Esophagus muscularis mucosa (tissue), 3 donors: ENCODE measurements at regions not wholly inside any gene's neighbourhood (a gene's known extent, or its start where the extent isn't known, plus 50 kb on each side); places are given as distances from the start of the nearest gene placed in this dataset.

Experiments used
- CTCF ChIP-seq, 3 experiments: fragments of 200-600 bp in 2 of 3; fragments of 450-650 bp in 1 of 3; sonication (generic) in 2 of 3; IDR thresholded peaks; one replicate each; pipeline ENCODE4 v1.5.1; 2017 to 2019; ENCODE audit warnings: antibody characterized with exemption in 3 of 3, mild to moderate bottlenecking in 2 of 3, moderate library complexity in 1 of 3
- POLR2A ChIP-seq: fragments of 450-650 bp; IDR thresholded peaks from one replicate; pipeline ENCODE4 v1.6.1; 2017; ENCODE audit warnings: antibody characterized with exemption, moderate library complexity, mild to moderate bottlenecking, low read depth

- TF ChIP-seq CTCF (IDR thresholded peaks at IDR 0.05) (no peak), POLR2A (no peak)
Observed at GRCh38 chr7:106487892-106488291, 173.1 kb downstream of the CCDC71L start.
